Stimulated activated CD4-positive, alpha-beta T cell treated with anti-CD3 and anti-CD28 coated beads, TNF-alpha, amount 100 ng/mL, for 4 hours (primary cell): ENCODE measurements at regions not wholly inside any gene's neighbourhood (a gene's known extent, or its start where the extent isn't known, plus 50 kb on each side); places are given as distances from the start of the nearest gene placed in this dataset.
"Not testable (repeated sequence)": the region's sequence is repeated elsewhere in the genome, so short reads cannot be mapped to it uniquely, and the experiment has no call there.

Experiments used
- DNase-seq, 3 experiments: peaks; one replicate each; pipeline ENCODE4 v3.0.0-alpha.2; 2020; ENCODE audit warnings: low read depth in 3 of 3

DNA sequence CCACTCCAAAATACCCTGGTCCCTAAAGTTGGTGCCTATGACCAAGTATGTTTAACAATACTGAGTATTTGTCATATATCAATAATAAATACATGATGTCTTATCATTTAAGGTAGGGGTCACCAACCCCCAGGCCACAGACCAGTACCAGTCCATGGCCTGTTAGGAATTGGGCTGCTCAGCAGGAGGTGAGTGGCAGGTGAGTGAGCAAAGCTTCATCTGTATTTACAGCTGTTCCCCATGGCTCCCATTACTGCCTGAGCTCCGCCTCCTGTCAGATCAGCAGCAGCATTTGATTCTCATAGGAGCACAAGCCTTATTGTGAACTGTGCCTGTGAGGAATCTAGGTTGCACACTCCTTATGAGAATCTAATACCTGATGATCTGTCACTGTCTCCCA lies 126.2 kb downstream of the HNRNPD start:
- no peak for DNase-seq

GRCh38 chr4:82247171-82247570 lies 126.6 kb downstream of the HNRNPD start:
- DNase-seq = no peak

GRCh38 chr4:82241534-82241933 lies 132.3 kb downstream of the HNRNPD start:
- DNase-seq = no peak

GRCh38 chr4:82240410-82240809 lies 133.4 kb downstream of the HNRNPD start:
- DNase-seq = no peak

- DNase-seq = not testable (repeated sequence)
Observed at GRCh38 chr4:82237142-82237541, 136.6 kb downstream of the HNRNPD start.

GRCh38 chr4:82235346-82235745 lies 138.4 kb downstream of the HNRNPD start:
- DNase-seq = no peak

DNA sequence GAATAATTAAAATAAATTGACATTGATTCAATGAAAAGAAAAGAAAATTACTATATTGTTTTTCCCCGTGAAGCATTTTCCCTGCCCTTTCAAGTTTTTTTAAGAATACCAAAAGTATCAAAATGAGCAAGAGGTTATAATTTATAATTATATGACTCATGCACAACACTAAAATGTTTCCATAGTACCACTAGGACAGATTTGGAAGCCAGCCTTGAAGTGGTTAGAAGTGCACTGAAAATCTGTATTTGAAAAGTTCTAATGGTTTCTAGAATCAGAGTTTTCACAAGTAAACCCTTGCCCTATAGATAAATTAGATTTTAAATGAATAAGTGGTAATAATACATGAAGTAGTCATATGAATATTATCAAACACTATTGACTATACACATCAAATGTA lies 140.9 kb downstream of the HNRNPD start:
- no peak for DNase-seq

DNA sequence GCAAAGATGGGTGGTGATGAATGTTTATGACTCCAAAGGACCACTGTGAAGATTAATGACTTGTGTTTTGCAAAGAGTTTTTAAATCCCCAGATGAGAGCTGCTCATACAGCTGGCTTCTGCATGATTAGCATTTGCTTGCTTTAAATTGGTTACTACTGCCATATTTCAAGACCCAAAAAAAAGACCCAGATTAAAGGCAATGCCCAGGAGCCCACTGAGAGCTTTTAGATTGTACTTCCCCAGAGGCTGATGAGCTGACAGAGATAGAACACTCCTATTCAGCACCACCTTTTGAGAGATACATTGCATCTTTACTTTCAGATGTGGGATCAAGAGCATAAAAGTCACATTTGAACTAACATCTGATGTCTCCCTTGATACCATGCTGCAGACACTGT lies 142.0 kb downstream of the HNRNPD start:
- DNase-seq = no peak

DNA sequence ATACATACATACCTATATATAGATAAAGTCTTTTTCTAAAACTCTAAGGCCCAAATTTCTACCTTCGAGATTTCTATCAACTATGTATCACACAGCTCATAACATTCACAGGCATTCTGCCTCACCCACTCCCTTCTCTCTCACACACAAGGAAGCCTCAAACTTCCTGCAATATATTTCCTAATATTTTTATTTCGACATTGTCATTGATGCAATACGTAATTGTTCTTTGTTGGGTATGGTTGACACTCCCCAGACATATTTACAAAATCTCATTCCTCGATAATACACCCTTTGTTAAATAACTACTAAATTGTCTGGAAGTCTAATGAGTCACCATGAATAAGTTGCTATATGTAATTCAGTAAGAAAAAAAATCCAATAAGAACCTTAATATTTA lies 143.5 kb downstream of the HNRNPD start:
- DNase-seq = no peak

GRCh38 chr4:82225030-82225429 lies 148.8 kb downstream of the HNRNPD start:
- no peak for DNase-seq

DNA sequence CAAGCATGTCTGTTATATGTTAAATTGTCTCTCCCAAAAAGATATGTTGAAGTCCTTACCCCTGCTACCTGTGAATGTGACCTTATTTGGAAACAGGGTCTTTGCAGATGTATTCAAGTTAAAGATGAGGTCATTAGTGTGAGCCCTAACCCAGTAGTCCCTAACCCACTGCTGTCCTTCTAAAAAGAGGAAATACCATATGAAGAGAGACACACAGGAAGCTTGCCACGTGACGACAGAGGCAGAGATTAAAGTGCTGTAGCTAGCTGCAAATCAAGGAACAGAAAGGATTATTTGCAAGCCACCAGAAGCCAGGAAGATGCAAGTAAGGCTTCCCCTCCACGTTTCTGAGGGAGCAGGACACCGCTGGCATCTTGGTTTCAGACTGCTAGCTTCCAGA lies 150.1 kb downstream of the HNRNPD start:
- DNase-seq = no peak

DNA sequence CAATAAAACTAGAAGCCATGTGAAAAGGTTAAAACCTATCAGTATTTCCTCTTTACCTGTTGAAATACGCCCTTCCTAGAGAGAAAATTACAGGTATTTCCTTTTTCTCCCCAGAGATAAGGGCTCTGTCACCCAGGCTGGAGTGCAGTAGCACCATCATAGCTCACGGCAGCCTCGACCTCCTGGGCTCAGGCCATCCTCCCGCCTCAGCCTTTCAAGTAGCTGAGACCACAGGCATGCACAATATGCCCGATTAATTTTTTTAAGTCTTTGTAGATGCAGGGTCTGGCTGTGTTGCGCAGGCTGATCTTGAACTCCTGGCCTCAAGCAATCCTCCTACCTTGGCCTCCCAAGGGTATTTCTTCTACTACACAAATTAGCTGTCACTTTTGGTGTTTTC lies 154.4 kb downstream of the HNRNPD start:
- DNase-seq = no peak

DNA sequence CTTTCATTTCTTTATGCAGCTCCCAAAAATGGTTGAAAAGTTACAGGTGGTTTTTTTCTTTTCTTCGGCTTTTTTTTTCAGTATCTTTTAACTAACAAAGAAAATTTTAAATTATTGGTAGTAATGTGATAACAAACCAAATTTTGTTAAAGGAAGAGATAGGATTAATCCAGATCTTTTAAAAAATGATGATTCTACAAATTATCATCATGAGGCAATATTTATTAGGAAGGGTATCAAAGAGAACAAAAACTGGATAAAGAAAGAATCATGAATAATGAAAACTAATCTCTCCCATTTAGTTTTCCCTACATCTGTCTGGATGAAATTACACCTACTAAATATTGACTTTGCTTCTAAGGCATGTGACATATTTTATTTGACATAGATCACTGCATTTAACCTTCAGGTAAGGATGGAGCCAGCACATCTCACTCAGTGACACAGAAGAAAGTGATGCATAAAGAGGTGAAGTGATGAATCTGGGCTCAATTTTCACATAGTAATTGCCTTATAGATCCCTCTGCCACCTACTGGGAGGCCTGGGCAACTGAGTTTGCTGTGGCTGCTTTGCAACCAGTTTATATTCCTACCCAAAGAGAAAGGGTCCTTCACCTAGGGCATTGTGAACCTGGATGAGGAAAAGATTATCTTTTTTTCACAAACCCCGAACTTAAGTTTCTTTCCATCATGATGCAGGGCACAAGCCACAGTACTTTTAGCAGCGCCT lies 155.6 kb downstream of the HNRNPD start:
- DNase-seq = no peak

DNA sequence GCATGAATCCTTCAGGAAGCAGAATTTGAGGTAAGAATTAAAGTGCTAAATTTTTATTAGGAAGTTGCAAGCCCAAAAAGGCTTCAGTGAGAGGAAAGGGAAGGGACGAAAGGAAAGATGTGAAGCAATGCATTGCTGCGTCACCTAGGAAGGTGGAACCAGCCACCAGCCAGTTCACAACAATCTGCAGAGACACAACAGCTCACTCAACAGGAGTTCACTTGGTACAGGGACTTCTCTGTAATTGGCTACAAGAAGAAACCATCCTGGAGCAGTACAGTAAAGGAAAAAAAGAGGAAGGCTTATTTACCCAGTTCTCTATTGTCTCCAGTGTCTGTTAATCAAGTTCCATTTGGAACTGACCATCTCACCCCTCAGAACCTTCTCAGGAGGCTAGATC lies 157.6 kb downstream of the HNRNPD start:
- no peak for DNase-seq

DNA sequence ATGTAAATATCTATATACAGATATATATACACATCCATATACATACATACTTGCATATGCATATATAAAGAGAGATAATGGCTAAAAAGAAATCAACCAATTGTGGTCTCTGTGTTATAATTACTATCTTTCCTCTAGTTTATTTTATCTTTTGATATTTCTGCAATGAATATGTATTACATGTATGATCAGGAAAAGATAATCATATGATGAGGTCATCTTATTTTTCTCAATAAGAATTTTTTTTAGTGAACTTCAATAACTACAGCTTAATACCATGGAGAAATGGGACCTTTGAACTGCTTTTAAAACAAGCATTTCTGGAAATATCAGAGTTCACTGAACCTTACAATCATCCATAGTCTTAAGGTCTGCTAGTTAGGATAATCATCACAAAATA lies 158.0 kb downstream of the HNRNPD start:
- no peak for DNase-seq

DNA sequence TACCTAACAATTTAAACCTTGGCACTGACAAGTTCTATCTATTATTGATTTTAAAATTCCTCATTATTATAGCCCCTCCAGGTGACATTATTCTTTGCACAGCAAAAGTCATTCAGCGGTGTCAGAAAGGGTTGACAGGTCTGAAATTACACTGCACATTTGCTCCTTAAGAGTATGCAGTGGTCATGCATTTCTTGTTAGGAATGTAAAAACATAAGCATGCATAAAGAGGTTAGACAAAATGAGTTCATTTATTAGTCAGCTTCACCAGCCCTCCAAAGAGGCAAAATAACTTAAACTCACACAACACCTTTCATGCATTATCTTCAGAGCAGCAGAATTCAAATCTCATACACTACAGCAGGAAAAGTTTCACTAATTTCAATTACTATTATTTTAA lies 158.8 kb downstream of the HNRNPD start:
- DNase-seq = no peak

DNA sequence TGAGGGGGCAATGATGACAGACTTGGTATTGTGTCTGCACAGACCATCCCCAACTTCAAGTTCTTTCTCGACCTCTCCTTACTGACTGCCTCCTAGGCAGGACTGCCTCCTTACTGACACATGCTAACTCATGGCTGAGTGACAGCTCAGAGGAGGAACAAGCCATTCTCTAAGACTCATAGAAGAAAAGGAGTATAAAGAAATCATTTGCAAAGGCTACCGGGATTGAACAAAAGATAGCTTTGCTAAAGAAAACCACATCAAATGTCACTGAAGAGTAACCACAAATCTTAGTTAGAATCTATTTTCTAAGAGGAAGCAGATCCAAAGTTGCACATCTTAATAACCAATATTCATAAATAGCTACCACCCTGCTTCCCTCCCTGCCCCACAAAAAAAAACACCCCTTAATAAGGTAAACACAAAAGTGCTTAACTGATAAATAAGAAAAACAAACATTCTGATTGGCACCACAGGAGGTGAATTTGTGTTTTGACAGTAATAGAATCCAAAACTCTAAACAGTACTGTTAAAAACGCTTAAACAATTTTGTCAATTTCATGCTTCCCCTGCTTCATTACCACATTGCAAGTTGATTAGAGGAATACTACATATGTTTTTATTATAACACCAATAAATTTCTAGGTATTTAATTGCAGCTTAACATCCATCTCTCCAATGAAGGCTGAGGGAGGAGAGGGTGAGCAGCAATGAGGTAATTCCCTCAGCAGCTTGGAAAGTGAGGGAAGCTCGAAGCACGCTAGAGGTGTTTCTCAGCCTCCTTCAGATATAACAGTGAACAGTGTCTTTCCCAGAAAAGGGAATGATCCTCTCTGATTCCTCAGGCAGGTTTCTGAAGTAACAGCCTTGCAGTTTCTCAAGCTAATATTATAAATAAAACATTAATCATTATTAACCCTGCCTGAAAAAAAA lies 160.0 kb downstream of the HNRNPD start:
- no peak for DNase-seq

DNA sequence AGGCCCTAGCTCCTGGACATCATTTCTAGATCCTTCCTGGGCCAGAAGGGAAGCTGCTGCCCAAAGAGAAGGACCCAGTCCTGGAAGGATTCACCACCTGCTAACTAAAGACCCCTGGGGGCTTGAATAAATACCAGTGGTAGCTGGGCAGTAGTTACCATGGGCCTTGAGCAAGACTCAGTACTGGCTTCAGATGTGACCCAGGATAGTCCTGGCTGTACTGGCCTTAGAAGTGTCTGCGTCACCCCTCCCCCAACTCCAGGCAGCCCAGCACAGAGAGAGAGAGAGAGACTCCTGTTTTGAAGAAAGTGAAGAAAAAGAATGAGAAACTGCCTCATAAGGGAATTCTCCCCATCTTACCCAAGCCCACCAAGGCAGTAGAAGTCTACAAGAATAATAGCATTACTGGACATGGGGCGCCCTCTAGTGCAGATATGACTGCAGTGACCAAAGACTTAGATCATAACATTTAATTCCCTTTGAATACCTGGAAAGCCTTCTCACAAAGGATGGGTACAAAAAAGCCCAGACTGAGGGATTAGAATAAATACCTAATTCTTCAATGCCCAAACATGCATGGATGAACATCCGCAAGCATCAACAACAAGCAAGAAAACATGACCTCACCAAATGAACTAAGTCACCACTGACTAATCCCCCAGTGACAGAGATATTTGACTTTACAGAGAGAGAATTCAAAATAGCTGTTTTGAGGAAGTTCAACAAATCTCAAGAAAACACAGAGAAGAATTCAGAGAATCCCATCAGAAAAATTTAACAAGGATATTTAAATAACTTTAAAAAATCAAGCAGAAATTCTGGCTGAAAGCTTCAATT lies 171.8 kb downstream of the HNRNPD start:
- DNase-seq = peak in 1 of 3 experiments; percentile 12

DNA sequence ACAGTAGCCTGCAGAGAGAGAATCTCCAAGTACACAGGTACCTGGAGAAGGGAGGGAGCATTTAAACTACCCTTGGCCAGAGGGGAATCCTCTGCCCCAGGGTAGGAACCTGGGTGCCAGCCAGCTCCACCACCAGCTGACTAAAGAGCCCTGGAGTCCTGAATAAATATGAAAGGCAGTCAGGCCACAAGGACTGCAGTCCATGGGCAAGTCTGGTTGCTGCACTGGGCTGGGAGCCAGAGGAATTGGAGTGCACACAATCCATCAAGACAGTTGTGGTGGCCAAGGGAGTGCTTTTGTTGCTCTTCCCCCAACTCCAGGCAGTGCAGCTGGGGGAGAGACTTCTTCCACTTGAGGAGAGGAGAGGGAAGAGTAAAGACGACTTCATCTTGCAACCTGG lies 172.5 kb downstream of the HNRNPD start:
- no peak for DNase-seq

DNA sequence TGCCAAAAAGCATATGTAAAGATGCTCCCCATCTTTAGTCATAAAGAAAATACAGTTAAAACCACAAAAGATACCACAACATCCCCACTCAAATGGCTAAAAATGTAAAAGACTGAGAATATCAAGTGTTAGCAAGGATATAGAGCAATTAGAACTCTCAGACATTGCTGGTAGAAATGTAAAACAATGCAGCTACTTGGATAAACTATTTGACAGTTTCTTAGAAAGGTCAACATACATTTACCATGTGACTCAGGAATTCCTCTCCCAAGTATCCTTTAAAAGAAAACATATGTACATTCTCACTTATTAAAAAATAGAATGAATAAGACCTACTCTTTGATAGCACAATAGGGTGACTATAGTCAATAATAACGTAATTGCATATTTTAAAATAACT lies 173.7 kb downstream of the HNRNPD start:
- DNase-seq = no peak

- no peak for DNase-seq
Observed at GRCh38 chr4:82194329-82194728, 179.5 kb downstream of the HNRNPD start.

DNA sequence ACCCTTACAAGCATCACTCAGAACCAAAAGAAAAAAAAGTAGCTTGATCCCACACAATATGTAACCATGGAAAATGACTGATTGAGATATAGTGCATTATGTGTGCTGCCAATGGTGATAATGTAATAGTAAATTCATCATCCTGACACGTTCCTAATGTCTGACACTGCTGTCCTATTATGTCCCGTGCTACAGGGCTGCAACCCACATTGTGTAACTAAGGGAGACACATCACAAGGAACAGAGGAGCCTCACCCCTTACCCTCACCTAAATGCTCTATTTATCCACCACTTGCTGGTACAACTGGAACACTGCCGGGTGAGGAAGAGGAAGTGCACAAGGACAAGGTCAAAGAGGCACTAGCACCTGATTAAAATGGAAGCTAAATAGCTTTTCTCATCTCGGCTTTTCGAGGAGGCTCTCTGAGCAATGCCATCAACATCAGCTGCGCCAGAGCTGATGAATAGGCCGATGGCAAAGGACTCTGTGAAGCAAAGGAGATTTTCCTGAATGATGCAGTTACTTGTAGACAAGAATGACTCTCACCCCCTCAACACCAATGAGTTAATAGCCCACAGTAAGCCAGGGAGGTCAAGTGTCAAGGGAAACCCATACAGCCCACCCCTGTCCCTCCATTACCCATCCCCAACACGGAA lies 181.6 kb downstream of the HNRNPD start:
- no peak for DNase-seq
